Jurkat, Clone E6-1 (cell line): ENCODE measurements at regions not wholly inside any gene's neighbourhood (a gene's known extent, or its start where the extent isn't known, plus 50 kb on each side); places are given as distances from the start of the nearest gene placed in this dataset.

ENCODE experiments used
- DNase-seq: peaks from one replicate; pipeline ENCODE4 v3.0.0-alpha.2; 2011; ENCODE audit warnings: low read depth, low spot score
- H3K4me3 ChIP-seq: 2 replicates; pipeline ENCODE4 v1.5.1; 2011; ENCODE audit warnings: mild to moderate bottlenecking, low read length, control low read depth, moderate library complexity

- H3K4me3 ChIP-seq: no peak overlapping the region
- no peak for DNase-seq
Measured at GRCh38 chr6:19446570-19446969, 390.6 kb upstream of the ID4 start.

DNA sequence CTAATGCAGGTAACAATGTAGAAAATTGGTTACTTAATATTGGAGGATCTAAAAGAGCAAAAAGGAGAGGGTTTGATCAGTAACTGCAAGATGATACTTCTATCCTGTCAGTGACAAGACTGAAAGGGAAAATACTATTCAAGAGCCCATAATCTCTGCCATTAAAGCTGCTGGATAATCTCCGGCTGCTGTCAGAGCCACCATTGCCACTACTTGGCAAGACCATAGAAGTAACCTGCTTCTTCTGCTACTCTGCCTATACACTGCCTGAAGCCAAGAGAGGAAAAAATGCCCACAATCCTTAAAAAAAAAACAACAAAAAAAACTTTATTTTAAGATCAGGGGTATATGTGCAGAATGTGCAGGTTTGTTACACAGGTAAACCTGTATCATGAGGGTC is 386.5 kb upstream of the ID4 start:
- DNase-seq: no peak

DNA sequence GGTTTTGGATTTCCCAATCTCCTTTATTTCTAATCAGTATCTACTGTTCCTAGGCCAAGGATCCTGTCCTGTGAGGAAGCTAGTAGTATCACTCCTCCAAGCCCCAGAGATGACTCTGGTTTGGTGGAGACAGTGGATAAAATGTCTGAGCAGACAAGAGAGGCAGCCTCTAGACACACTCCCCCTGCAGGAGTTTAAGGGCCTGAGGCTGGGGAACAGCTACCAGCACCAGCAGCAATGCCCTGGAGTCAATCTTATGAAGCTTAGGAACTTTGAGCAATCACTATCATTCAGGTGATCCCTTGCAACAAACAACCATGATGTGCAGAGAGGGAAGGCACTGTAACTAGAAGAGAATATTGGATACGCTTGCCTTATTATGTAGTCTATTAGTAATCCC is 384.7 kb upstream of the ID4 start:
- no peak for DNase-seq
- no peak overlapping the region for H3K4me3 ChIP-seq

More for the DNA sequence above, 386.5 kb upstream of the ID4 start:
- no peak overlapping the region for H3K4me3 ChIP-seq

DNA sequence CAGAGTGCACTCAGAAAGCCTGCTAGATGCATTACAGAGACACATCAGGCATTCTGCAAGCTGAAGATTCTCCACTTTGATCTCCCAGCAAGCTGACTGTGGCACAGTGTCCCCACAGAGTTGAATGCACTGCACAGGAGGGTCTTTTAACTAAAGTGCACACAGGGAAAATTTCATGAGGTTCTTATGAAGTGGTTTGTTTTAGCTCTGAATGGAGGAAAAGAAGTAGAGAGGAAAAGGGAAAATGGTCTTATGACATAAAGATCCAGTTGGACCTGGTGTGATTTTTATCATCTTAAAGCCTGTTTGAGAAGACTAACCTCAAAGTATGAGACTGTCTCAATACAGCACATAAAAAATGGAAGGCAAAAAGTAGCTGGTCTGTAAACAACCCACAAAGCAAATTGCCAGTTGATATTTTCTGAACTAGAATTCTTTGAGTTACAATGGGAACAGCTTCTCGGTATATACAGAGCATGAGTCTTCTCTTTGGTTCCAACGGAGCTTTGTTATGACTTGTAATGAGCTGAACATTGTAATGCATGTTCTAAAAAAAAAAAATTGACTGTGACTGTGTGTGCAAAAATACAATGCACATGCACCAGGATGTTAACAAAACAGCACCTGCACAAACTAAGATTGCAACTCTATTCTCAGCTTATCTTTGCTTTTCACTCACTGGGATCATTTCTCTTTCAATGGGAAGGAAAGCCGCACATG is 383.0 kb upstream of the ID4 start:
- DNase-seq: no peak
- no peak overlapping the region for H3K4me3 ChIP-seq

- H3K4me3 ChIP-seq: no peak overlapping the region
- no peak for DNase-seq
Measured at GRCh38 chr6:19454721-19455392, 382.3 kb upstream of the ID4 start.

GRCh38 chr6:19463250-19463649 is 373.9 kb upstream of the ID4 start:
- no peak for DNase-seq

DNA sequence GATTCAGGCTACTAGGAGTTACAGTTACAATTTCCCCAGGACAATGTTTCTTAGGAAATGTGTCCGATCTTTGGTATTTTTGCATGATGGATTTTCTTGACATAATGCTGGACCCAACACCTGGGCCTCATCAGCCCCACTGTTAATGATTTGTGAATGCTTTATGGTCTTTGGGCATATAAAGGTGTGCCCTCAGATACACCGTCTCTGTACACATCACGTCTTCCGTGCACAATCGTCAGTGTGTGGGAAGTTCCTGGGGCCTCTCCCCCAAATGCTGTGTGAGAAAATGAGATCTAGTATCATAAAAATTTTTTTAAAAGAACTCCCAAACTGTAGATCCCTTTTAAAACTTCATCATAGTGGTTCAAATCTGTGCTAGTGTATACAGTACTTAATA is 373.2 kb upstream of the ID4 start:
- H3K4me3 ChIP-seq: no peak overlapping the region
- DNase-seq: no peak

More at GRCh38 chr6:19463250-19463649, 373.9 kb upstream of the ID4 start:
- no peak overlapping the region for H3K4me3 ChIP-seq

GRCh38 chr6:19465256-19465655 is 371.9 kb upstream of the ID4 start:
- peak; percentile 66 for DNase-seq
- H3K4me3 ChIP-seq: no peak overlapping the region

GRCh38 chr6:19465760-19466159 is 371.4 kb upstream of the ID4 start:
- DNase-seq: no peak
- no peak overlapping the region for H3K4me3 ChIP-seq

DNA sequence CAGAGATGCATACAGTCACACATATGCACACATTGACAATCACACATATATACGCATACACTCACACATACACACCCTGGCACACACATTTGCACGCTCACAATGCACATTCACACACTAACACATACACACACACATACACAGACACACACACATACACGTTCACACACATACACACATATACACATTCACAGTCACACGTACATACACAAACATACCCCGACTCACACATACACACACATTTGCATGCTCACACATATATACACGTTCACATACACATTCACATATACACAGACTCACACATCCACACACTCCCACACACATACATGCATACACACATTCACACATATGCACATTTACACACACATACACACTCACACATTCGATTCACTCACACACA is 366.8 kb upstream of the ID4 start:
- DNase-seq: no peak
- no peak overlapping the region for H3K4me3 ChIP-seq

DNA sequence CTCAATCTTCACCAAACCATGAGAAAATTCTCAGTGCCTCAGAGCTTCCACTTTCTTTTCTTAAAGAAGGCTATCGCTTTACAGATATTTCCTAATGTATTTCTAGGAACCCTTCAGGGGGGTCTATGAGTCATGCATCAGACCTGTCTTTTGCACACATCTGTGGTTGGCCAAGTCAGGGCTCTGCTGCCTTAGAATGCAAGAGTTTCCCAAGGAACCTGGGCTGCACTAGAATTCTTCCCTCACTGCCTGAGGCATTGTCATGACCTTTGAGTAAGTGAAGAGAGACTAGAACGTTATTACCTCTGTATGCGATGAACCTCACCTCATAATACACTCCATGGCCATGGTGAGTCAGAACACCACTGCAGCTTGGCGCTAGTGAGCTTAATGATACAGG is 365.0 kb upstream of the ID4 start:
- H3K4me3 ChIP-seq: no peak overlapping the region
- no peak for DNase-seq

DNA sequence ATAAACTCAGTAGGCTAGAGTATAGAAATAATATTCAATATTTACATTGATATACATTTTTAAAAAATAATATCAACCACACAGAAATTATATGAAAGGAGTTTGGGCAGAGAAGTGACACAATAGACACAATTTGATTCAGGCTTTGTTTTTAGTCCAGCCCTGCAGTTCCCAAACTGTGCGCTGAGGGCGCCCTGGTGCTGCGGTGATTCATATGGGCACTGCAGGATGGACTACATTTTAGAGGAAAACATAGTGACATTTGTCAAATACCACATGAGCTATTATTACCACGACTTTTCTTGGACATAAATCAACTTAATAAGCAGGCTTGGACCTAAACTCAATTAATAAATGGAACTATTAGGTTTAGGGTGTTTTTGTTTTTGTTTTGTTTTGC is 364.3 kb upstream of the ID4 start:
- H3K4me3 ChIP-seq: no peak overlapping the region
- no peak for DNase-seq

- no peak for DNase-seq
- no peak overlapping the region for H3K4me3 ChIP-seq
Measured at GRCh38 chr6:19477563-19477962, 359.6 kb upstream of the ID4 start.

GRCh38 chr6:19478273-19478672 is 358.9 kb upstream of the ID4 start:
- DNase-seq: no peak
- no peak overlapping the region for H3K4me3 ChIP-seq

GRCh38 chr6:19478992-19479391 is 358.2 kb upstream of the ID4 start:
- no peak for DNase-seq
- H3K4me3 ChIP-seq: no peak overlapping the region

DNA sequence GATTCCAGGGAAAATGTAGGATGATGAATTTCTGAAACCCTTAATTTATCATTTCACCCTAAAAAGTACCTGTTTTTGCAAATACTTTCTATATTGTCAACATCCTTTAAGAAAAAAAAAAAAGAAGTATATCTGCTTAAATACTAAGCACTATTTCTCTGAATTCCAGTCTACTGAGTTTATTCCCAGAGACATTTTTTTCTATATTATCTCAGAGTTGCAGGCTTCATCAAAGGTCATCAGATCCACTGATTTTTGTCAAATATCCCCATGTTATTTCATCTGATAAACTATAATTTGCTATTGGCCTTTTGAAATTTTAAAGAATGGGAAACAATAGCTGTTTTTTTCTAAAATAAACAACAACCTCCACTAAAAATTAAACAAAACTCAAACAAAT is 357.6 kb upstream of the ID4 start:
- no peak for DNase-seq
- H3K4me3 ChIP-seq: no peak overlapping the region

DNA sequence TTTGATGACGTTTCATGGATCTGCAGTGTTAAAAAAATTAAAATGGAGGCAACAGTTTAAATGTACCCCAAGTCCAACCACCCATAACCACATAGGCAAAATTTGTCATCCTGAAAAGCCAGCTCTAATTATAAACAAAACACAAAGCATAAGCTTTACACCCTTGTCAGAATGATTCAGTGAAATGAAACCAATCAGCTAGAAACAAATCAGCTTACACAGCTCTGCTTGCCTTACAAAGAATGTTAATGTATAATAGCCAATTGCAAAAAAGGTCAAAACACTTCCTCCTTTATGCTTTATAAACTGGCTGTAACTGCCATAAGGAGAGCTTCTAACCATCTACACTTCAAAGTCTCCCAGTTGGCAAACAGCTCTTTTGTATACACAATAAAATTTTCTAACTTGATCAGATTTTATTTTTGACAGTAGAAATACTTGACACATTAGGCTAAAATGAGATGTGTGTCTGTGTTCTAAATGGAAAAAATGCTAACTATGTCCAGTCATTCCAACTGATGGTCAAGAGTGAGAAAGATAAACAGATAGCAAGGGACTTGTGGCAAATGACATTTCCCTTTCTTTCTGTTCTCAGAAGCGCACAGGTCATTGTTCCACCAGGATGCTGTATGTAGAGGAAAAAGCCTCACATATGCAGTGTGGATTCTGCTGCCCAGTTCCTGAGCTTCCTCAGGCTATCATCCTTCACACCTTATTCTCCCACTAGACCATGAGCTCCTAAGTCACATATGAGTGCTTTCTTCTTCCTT is 344.3 kb upstream of the ID4 start:
- no peak for DNase-seq
- no peak overlapping the region for H3K4me3 ChIP-seq

GRCh38 chr6:19501737-19502245 is 335.4 kb upstream of the ID4 start:
- H3K4me3 ChIP-seq: no peak overlapping the region
- DNase-seq: no peak

GRCh38 chr6:19502301-19502700 is 334.9 kb upstream of the ID4 start:
- DNase-seq: no peak
- H3K4me3 ChIP-seq: no peak overlapping the region

GRCh38 chr6:19515939-19516338 is 321.2 kb upstream of the ID4 start:
- no peak overlapping the region for H3K4me3 ChIP-seq

More at GRCh38 chr6:19515939-19516338, 321.2 kb upstream of the ID4 start:
- DNase-seq: no peak
